C4-2B (cell line): ENCODE measurements at regions not wholly inside any gene's neighbourhood (a gene's known extent, or its start where the extent isn't known, plus 50 kb on each side); places are given as distances from the start of the nearest gene placed in this dataset.

Source experiments
- ZFX ChIP-seq: fragments of 450-650 bp; IDR thresholded peaks from 2 replicates; pipeline ENCODE4 v1.6.1; 2017
- TF ChIP-seq, protein P1 (sequence below): fragments of 450-650 bp; conservative IDR thresholded peaks from 2 replicates; pipeline ENCODE4 v1.5.1; 2017; ENCODE audit warnings: mild to moderate bottlenecking

- TF ChIP-seq, protein P1, sequence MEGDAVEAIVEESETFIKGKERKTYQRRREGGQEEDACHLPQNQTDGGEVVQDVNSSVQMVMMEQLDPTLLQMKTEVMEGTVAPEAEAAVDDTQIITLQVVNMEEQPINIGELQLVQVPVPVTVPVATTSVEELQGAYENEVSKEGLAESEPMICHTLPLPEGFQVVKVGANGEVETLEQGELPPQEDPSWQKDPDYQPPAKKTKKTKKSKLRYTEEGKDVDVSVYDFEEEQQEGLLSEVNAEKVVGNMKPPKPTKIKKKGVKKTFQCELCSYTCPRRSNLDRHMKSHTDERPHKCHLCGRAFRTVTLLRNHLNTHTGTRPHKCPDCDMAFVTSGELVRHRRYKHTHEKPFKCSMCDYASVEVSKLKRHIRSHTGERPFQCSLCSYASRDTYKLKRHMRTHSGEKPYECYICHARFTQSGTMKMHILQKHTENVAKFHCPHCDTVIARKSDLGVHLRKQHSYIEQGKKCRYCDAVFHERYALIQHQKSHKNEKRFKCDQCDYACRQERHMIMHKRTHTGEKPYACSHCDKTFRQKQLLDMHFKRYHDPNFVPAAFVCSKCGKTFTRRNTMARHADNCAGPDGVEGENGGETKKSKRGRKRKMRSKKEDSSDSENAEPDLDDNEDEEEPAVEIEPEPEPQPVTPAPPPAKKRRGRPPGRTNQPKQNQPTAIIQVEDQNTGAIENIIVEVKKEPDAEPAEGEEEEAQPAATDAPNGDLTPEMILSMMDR: no peak
- no peak for TF ChIP-seq ZFX
Measured at GRCh38 chr1:55568732-55569131, 353.6 kb upstream of the USP24 start.
